ENCODE measurements at regions not wholly inside any gene's neighbourhood (a gene's known extent, or its start where the extent isn't known, plus 50 kb on each side); places are given as distances from the start of the nearest gene placed in this dataset.

- TF ChIP-seq EZH2 (IDR thresholded peaks at IDR 0.05; ENCODE audit: low read length, missing control alignments), result no peak
- no peak for TF ChIP-seq CTCF (conservative IDR thresholded peaks at IDR 0.05 in 1 of 2, IDR thresholded peaks at IDR 0.05 in 1 of 2; ENCODE audit: low read depth in 1 of 2, low read length in 2 of 2)
These were observed 157.5 kb upstream of the SHB start for GRCh38 chr9:38226491-38226951.
